ENCODE measurements at regions not wholly inside any gene's neighbourhood (a gene's known extent, or its start where the extent isn't known, plus 50 kb on each side); places are given as distances from the start of the nearest gene placed in this dataset.

- H3K4me3 ChIP-seq (replicated peaks; ENCODE audit: low read depth, low read length) = no peak overlapping the region
- TF ChIP-seq CTCF (IDR thresholded peaks at IDR 0.05; ENCODE audit: low read depth, low read length, missing control alignments) = no peak
- DNase-seq (ENCODE audit: extremely low read depth, low read depth) = no peak
Observed at GRCh38 chr4:53793096-53793495, 201.8 kb upstream of the LNX1 start.

- TF ChIP-seq CTCF (IDR thresholded peaks at IDR 0.05; ENCODE audit: low read depth, low read length, missing control alignments) = no peak
- no peak overlapping the region for H3K4me3 ChIP-seq (replicated peaks; ENCODE audit: low read depth, low read length)
- DNase-seq (ENCODE audit: extremely low read depth, low read depth) = no peak
Observed at GRCh38 chr4:53790286-53790685, 199.0 kb upstream of the LNX1 start.

- no peak for TF ChIP-seq CTCF (IDR thresholded peaks at IDR 0.05; ENCODE audit: low read depth, low read length, missing control alignments)
- H3K4me3 ChIP-seq (replicated peaks; ENCODE audit: low read depth, low read length) = no peak overlapping the region
- DNase-seq (ENCODE audit: extremely low read depth, low read depth) = no peak
Observed at GRCh38 chr4:53788621-53789020, 197.3 kb upstream of the LNX1 start.

- no peak for TF ChIP-seq CTCF (IDR thresholded peaks at IDR 0.05; ENCODE audit: low read depth, low read length, missing control alignments)
- no peak for DNase-seq (ENCODE audit: extremely low read depth, low read depth)
- no peak overlapping the region for H3K4me3 ChIP-seq (replicated peaks; ENCODE audit: low read depth, low read length)
Observed at GRCh38 chr4:53788011-53788410, 196.7 kb upstream of the LNX1 start.

- TF ChIP-seq CTCF (IDR thresholded peaks at IDR 0.05; ENCODE audit: low read depth, low read length, missing control alignments) = no peak
- H3K4me3 ChIP-seq (replicated peaks; ENCODE audit: low read depth, low read length) = no peak overlapping the region
- peak; percentile 36 for DNase-seq (ENCODE audit: extremely low read depth, low read depth)
Observed at GRCh38 chr4:53786632-53787031, 195.3 kb upstream of the LNX1 start.

GRCh38 chr4:53785996-53786395 is 194.7 kb upstream of the LNX1 start:
- DNase-seq (ENCODE audit: extremely low read depth, low read depth) = no peak
- no peak for TF ChIP-seq CTCF (IDR thresholded peaks at IDR 0.05; ENCODE audit: low read depth, low read length, missing control alignments)
- no peak overlapping the region for H3K4me3 ChIP-seq (replicated peaks; ENCODE audit: low read depth, low read length)

GRCh38 chr4:53784112-53784511 is 192.8 kb upstream of the LNX1 start:
- no peak overlapping the region for H3K4me3 ChIP-seq (replicated peaks; ENCODE audit: low read depth, low read length)
- no peak for TF ChIP-seq CTCF (IDR thresholded peaks at IDR 0.05; ENCODE audit: low read depth, low read length, missing control alignments)
- DNase-seq (ENCODE audit: extremely low read depth, low read depth) = no peak
